Bronchial epithelial cell (primary cell): ENCODE measurements at regions not wholly inside any gene's neighbourhood (a gene's known extent, or its start where the extent isn't known, plus 50 kb on each side); places are given as distances from the start of the nearest gene placed in this dataset.

ENCODE experiments used
- DNase-seq: peaks from one replicate; pipeline ENCODE4 v3.0.0-alpha.2; 2010; ENCODE audit warnings: low read depth
- FAIRE-seq: peaks from 2 replicates; lab custom pipeline; 2011; peaks lifted over from hg19 to GRCh38; lab: Jason Lieb, UNC
- H3K27me3 ChIP-seq: 2 replicates; pipeline ENCODE4 v1.5.1; 2011; ENCODE audit warnings: low read length; ENCODE audit not compliant: control insufficient read depth, insufficient read depth
- H3K36me3 ChIP-seq: 2 replicates; pipeline ENCODE4 v1.5.1; 2011; ENCODE audit warnings: low read length; ENCODE audit not compliant: control insufficient read depth, insufficient read depth
- H3K4me3 ChIP-seq: 2 replicates; pipeline ENCODE4 v1.5.1; 2011; ENCODE audit warnings: mild to moderate bottlenecking, low read depth, low read length, control low read depth
- CTCF ChIP-seq: IDR thresholded peaks from 2 replicates; pipeline ENCODE4 v1.5.1; 2011; ENCODE audit warnings: mild to moderate bottlenecking, moderate library complexity, low read length, control low read depth, inconsistent platforms; ENCODE audit not compliant: insufficient read depth, severe bottlenecking

GRCh38 chr4:30783751-30784150 is 63.6 kb downstream of the PCDH7 start:
- no peak overlapping the region for H3K4me3 ChIP-seq
- H3K27me3 ChIP-seq: no peaks in the 10 kb centered on the region
- DNase-seq (no peak), FAIRE-seq (peak; percentile 52)
- no peaks in the 10 kb centered on the region for H3K36me3 ChIP-seq
- no peak for TF ChIP-seq CTCF

GRCh38 chr4:30789219-30789671 is 69.1 kb downstream of the PCDH7 start:
- Histone ChIP-seq H3K36me3 (no peaks in the 10 kb centered on the region), H3K27me3 (no peaks in the 10 kb centered on the region), H3K4me3 (no peak overlapping the region)
- FAIRE-seq: no peak
- peak; percentile 37 for DNase-seq
- no peak for TF ChIP-seq CTCF

- FAIRE-seq: no peak
- no peaks in the 10 kb centered on the region for H3K27me3 ChIP-seq
- no peak for DNase-seq
Measured at GRCh38 chr4:30790123-30790522, 70.0 kb downstream of the PCDH7 start.

GRCh38 chr4:30790998-30791397 is 70.8 kb downstream of the PCDH7 start:
- no peak for TF ChIP-seq CTCF
- DNase-seq (no peak), FAIRE-seq (no peak)
- H3K27me3 ChIP-seq: no peaks in the 10 kb centered on the region
- no peak overlapping the region for H3K4me3 ChIP-seq
- no peaks in the 10 kb centered on the region for H3K36me3 ChIP-seq

More at GRCh38 chr4:30790123-30790522, 70.0 kb downstream of the PCDH7 start:
- no peak overlapping the region for H3K4me3 ChIP-seq
- no peaks in the 10 kb centered on the region for H3K36me3 ChIP-seq
- no peak for TF ChIP-seq CTCF

GRCh38 chr4:30792601-30793000 is 72.4 kb downstream of the PCDH7 start:
- DNase-seq (no peak), FAIRE-seq (no peak)
- no peak overlapping the region for H3K4me3 ChIP-seq
- no peaks in the 10 kb centered on the region for H3K36me3 ChIP-seq
- TF ChIP-seq CTCF: no peak
- no peaks in the 10 kb centered on the region for H3K27me3 ChIP-seq

- no peak for TF ChIP-seq CTCF
- Histone ChIP-seq H3K27me3 (no peaks in the 10 kb centered on the region), H3K36me3 (no peaks in the 10 kb centered on the region), H3K4me3 (no peak overlapping the region)
- no peak for FAIRE-seq
- DNase-seq: peak; percentile 42
Measured at GRCh38 chr4:30801876-30802275, 81.7 kb downstream of the PCDH7 start.
